ENCODE measurements at regions not wholly inside any gene's neighbourhood (a gene's known extent, or its start where the extent isn't known, plus 50 kb on each side); places are given as distances from the start of the nearest gene placed in this dataset.
"Not testable (repeated sequence)": the region's sequence is repeated elsewhere in the genome, so short reads cannot be mapped to it uniquely, and the experiment has no call there.

DNA sequence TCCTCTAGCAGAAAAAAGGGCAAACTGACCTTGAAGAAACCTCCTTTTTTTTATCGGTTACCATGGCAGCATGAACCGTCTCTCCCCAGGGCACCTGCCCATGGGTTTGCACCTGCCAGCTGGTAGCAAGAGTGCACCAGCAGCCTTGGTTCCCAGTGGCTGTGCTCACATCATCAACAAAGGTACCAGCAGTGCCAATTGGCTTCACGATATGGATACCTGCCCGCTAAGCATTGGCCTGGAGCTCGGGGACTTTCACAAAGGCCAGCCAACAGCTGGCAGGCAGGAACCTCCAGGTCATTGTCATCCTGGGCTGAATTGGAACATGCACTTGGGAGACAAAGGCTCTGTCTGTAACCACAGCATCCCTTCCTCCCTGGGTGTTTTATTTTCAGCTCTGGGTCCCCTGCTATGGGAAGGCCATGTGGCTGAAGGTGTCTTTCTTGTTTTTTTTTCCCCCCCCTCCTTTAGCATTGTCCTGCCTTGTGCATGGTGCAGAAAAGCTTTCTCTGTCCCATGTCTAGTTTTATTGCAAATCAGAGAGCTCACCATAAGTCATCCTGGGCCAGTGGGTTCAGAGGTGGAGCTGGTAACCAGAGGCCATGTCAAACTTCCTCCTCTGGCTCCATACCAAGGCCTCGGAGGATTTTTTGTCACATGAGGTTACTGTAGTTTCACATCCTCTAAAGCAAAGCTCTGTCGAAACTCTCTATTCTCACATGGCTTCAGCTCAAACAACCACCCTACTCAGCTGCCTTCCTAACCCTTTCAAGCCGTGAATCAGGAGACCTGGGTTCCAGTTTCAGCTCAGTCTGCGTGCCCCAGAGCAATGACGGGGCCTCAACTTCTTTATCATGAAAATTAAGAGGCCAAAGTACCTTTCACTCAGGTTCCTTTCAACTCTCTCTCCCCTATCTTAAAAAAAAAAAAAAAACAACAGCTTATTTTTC lies 145.5 kb upstream of the MAP3K1 start:
- Mint-ChIP-seq H3K27me3 (ENCODE audit: low read depth) (no peaks in the 10 kb centered on the region), H3K4me1 (ENCODE audit: low read depth) (peaks cover 47% of the 10 kb centered on the region), H3K36me3 (ENCODE audit: insufficient read depth) (no peaks in the 10 kb centered on the region), H3K9me3 (peaks cover 10% of the 10 kb centered on the region), H3K4me3 (no peak overlapping the region)
- ATAC-seq, result peak; percentile 94 to 96
- DNase-seq, result no peak

- ATAC-seq, result no peak
- Mint-ChIP-seq H3K9me3 (peaks cover 12% of the 10 kb centered on the region), H3K4me1 (ENCODE audit: low read depth) (peaks cover 47% of the 10 kb centered on the region), H3K4me3 (no peak overlapping the region), H3K27me3 (ENCODE audit: low read depth) (no peaks in the 10 kb centered on the region), H3K36me3 (ENCODE audit: insufficient read depth) (no peaks in the 10 kb centered on the region)
- DNase-seq, result no peak
Observed at GRCh38 chr5:56668996-56669395, 146.4 kb upstream of the MAP3K1 start.

- Mint-ChIP-seq H3K4me1 (ENCODE audit: low read depth) (peaks cover 39% of the 10 kb centered on the region), H3K4me3 (no peak overlapping the region), H3K36me3 (ENCODE audit: insufficient read depth) (no peaks in the 10 kb centered on the region), H3K9me3 (peaks cover 12% of the 10 kb centered on the region), H3K27me3 (ENCODE audit: low read depth) (no peaks in the 10 kb centered on the region)
- no peak for DNase-seq
- no peak for ATAC-seq
Observed at GRCh38 chr5:56667692-56668091, 147.7 kb upstream of the MAP3K1 start.

GRCh38 chr5:56666901-56667300 lies 148.4 kb upstream of the MAP3K1 start:
- Mint-ChIP-seq H3K9me3 (peaks cover 12% of the 10 kb centered on the region), H3K36me3 (ENCODE audit: insufficient read depth) (no peaks in the 10 kb centered on the region), H3K4me3 (no peak overlapping the region), H3K27me3 (ENCODE audit: low read depth) (no peaks in the 10 kb centered on the region), H3K4me1 (ENCODE audit: low read depth) (peaks cover 37% of the 10 kb centered on the region)
- DNase-seq (no peak), ATAC-seq (no peak)

- peak in 1 of 2 donors; percentile 10 for ATAC-seq
- H3K4me3 Mint-ChIP-seq; H3K27me3 Mint-ChIP-seq (ENCODE audit: low read depth); H3K36me3 Mint-ChIP-seq (ENCODE audit: insufficient read depth); DNase-seq: not testable (repeated sequence)
- H3K9me3 Mint-ChIP-seq, result peaks cover 12% of the 10 kb centered on the region
- H3K4me1 Mint-ChIP-seq (ENCODE audit: low read depth), result peaks cover 24% of the 10 kb centered on the region
Observed at GRCh38 chr5:56665117-56665516, 150.2 kb upstream of the MAP3K1 start.

GRCh38 chr5:56664025-56664424 lies 151.3 kb upstream of the MAP3K1 start:
- DNase-seq, result no peak
- Mint-ChIP-seq H3K4me3 (no peak overlapping the region), H3K4me1 (ENCODE audit: low read depth) (peaks cover 14% of the 10 kb centered on the region), H3K36me3 (ENCODE audit: insufficient read depth) (no peaks in the 10 kb centered on the region), H3K9me3 (peaks cover 9% of the 10 kb centered on the region), H3K27me3 (ENCODE audit: low read depth) (no peaks in the 10 kb centered on the region)
- no peak for ATAC-seq

GRCh38 chr5:56663523-56663922 lies 151.8 kb upstream of the MAP3K1 start:
- no peak for ATAC-seq
- H3K4me1 Mint-ChIP-seq (ENCODE audit: low read depth), result peaks cover 13% of the 10 kb centered on the region
- H3K9me3 Mint-ChIP-seq, result peaks cover 9% of the 10 kb centered on the region
- H3K4me3 Mint-ChIP-seq, result no peak overlapping the region
- DNase-seq, result no peak
- no peaks in the 10 kb centered on the region for H3K36me3 Mint-ChIP-seq (ENCODE audit: insufficient read depth)
- H3K27me3 Mint-ChIP-seq (ENCODE audit: low read depth), result no peaks in the 10 kb centered on the region

- Mint-ChIP-seq H3K4me1 (ENCODE audit: low read depth) (peaks cover 10% of the 10 kb centered on the region), H3K27me3 (ENCODE audit: low read depth) (no peaks in the 10 kb centered on the region), H3K36me3 (ENCODE audit: insufficient read depth) (no peaks in the 10 kb centered on the region), H3K4me3 (no peak overlapping the region), H3K9me3 (peaks cover 9% of the 10 kb centered on the region)
- DNase-seq (no peak), ATAC-seq (no peak)
Observed at GRCh38 chr5:56662893-56663292, 152.5 kb upstream of the MAP3K1 start.

- no peaks in the 10 kb centered on the region for H3K36me3 Mint-ChIP-seq (ENCODE audit: insufficient read depth)
- H3K4me1 Mint-ChIP-seq (ENCODE audit: low read depth), result peaks cover 11% of the 10 kb centered on the region
- no peak for ATAC-seq
Observed at GRCh38 chr5:56659971-56660370, 155.4 kb upstream of the MAP3K1 start.

DNA sequence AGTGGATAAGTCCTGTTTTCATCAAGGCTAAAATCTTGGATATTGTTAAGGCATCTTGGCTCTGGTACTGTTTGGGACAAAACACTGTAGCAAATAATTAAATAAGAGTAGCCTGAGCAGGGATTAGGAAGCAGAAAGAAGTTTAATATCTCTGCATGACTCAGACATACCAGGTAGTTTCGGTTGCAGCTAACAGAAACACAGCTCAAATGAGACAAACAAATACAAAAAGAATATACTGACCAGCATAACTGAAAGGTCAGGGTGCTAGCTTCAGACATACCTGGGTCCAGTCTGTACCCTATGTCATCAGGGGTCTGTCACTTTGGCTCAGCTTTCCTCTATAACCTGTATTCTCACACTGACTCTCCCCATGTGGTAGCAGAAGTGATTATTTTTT lies 156.4 kb upstream of the MAP3K1 start:
- Mint-ChIP-seq H3K27me3 (ENCODE audit: low read depth) (no peaks in the 10 kb centered on the region), H3K36me3 (ENCODE audit: insufficient read depth) (no peaks in the 10 kb centered on the region), H3K4me3 (no peak overlapping the region), H3K4me1 (ENCODE audit: low read depth) (peaks cover 11% of the 10 kb centered on the region), H3K9me3 (no peaks in the 10 kb centered on the region)
- DNase-seq (no peak), ATAC-seq (no peak)

More at GRCh38 chr5:56659971-56660370, 155.4 kb upstream of the MAP3K1 start:
- Mint-ChIP-seq H3K27me3 (ENCODE audit: low read depth) (no peaks in the 10 kb centered on the region), H3K4me3 (no peak overlapping the region), H3K9me3 (peaks cover 4% of the 10 kb centered on the region)
- no peak for DNase-seq

GRCh38 chr5:56656846-56657726 lies 158.3 kb upstream of the MAP3K1 start:
- Mint-ChIP-seq H3K27me3 (ENCODE audit: low read depth) (no peaks in the 10 kb centered on the region), H3K4me1 (ENCODE audit: low read depth) (peaks cover 9% of the 10 kb centered on the region), H3K36me3 (ENCODE audit: insufficient read depth) (no peaks in the 10 kb centered on the region), H3K9me3 (no peaks in the 10 kb centered on the region), H3K4me3 (no peak overlapping the region)
- DNase-seq (no peak), ATAC-seq (peak; percentile 76)

DNA sequence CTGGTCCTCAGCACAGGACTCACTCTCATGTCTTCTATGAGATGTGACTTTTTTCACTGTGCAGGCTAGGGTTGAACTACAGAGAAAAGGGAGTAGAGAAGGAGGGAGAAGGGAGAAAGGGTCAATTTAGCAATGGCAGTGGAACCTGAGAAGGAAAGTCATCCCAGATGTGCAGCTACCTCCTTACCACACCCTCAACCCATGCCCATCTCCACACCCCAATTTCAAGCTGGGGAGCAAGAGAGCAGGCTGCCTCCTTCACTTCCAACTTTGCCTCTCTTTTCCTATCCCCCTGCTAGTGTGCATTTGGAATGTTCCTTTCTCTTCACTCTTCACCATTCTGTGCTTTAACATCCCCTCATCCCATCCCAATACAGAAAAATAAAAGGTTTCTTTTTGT lies 163.5 kb upstream of the MAP3K1 start:
- ATAC-seq, result no peak
- H3K4me1 Mint-ChIP-seq (ENCODE audit: low read depth), result peaks cover 35% of the 10 kb centered on the region

GRCh38 chr5:56650386-56650785 lies 165.0 kb upstream of the MAP3K1 start:
- ATAC-seq, result no peak
- Mint-ChIP-seq H3K4me3 (no peak overlapping the region), H3K4me1 (ENCODE audit: low read depth) (peaks cover 34% of the 10 kb centered on the region), H3K9me3 (no peaks in the 10 kb centered on the region), H3K36me3 (ENCODE audit: insufficient read depth) (no peaks in the 10 kb centered on the region), H3K27me3 (ENCODE audit: low read depth) (no peaks in the 10 kb centered on the region)
- no peak for DNase-seq

More for the DNA sequence above, 163.5 kb upstream of the MAP3K1 start:
- Mint-ChIP-seq H3K4me3 (no peak overlapping the region), H3K27me3 (ENCODE audit: low read depth) (no peaks in the 10 kb centered on the region), H3K36me3 (ENCODE audit: insufficient read depth) (no peaks in the 10 kb centered on the region), H3K9me3 (no peaks in the 10 kb centered on the region)
- no peak for DNase-seq

DNA sequence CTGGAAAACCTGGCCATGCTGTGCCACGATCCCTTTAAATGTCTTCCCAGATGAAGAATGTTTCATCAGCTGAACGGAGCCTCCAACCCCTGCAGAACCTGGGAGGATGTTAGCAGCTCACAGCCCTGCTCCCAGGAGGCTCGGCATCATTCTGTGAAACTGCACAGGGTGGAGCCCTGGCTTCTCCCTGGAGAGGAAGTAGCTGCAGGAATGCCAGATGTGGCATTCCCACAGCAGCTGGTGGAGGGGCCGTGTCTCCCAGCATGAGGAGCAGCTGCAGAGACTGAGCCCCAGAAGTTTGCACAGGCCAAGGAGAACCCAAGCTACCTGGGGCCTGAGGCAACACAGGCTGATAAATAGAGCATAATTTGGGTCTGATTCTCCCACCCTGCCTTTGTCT lies 165.8 kb upstream of the MAP3K1 start:
- Mint-ChIP-seq H3K36me3 (ENCODE audit: insufficient read depth) (no peaks in the 10 kb centered on the region), H3K27me3 (ENCODE audit: low read depth) (no peaks in the 10 kb centered on the region), H3K4me1 (ENCODE audit: low read depth) (peaks cover 38% of the 10 kb centered on the region), H3K4me3 (no peak overlapping the region), H3K9me3 (no peaks in the 10 kb centered on the region)
- ATAC-seq (no peak), DNase-seq (no peak)

All from activated T-cell treated with anti-CD3 and anti-CD28 coated beads, Interleukin-2, amount 50 U/mL, for 4 hours (primary cell).